KMS-11 (cell line): ENCODE measurements at regions not wholly inside any gene's neighbourhood (a gene's known extent, or its start where the extent isn't known, plus 50 kb on each side); places are given as distances from the start of the nearest gene placed in this dataset.
"Not testable (repeated sequence)": the region's sequence is repeated elsewhere in the genome, so short reads cannot be mapped to it uniquely, and the experiment has no call there.

Experiments
- H2AFZ ChIP-seq: fragments of 200-600 bp; sonication (generic); 2 replicates; pipeline ENCODE4 v1.6.1; 2016; ENCODE audit warnings: antibody characterized with exemption, mixed run types, low read depth
- H3K27ac ChIP-seq: fragments of 200-600 bp; sonication (generic); 2 replicates; pipeline ENCODE4 v1.6.1; 2016; ENCODE audit warnings: mild to moderate bottlenecking, mixed run types
- H3K27me3 ChIP-seq: fragments of 200-600 bp; sonication (generic); 2 replicates; pipeline ENCODE4 v1.6.1; 2017; ENCODE audit warnings: mild to moderate bottlenecking, low read depth, mixed run types, moderate library complexity; ENCODE audit not compliant: insufficient read depth
- H3K36me3 ChIP-seq: fragments of 200-600 bp; sonication (generic); 2 replicates; pipeline ENCODE4 v1.6.1; 2017; ENCODE audit warnings: mild to moderate bottlenecking, mixed run types; ENCODE audit not compliant: insufficient read depth
- H3K4me1 ChIP-seq: fragments of 200-600 bp; sonication (generic); 2 replicates; pipeline ENCODE4 v1.6.1; 2016; ENCODE audit warnings: mild to moderate bottlenecking, low read depth, mixed run types; ENCODE audit not compliant: poor library complexity, severe bottlenecking
- H3K4me2 ChIP-seq: fragments of 200-600 bp; sonication (generic); 2 replicates; pipeline ENCODE4 v1.7.0; 2016; ENCODE audit warnings: mild to moderate bottlenecking, mixed run types
- H3K4me3 ChIP-seq: fragments of 200-600 bp; sonication (generic); IDR thresholded peaks from 2 replicates; pipeline ENCODE4 v1.6.1; 2017; ENCODE audit warnings: low read depth, low read length, mixed read lengths; ENCODE audit not compliant: insufficient read depth
- H3K79me2 ChIP-seq: fragments of 200-600 bp; sonication (generic); 2 replicates; pipeline ENCODE4 v1.6.1; 2016; ENCODE audit warnings: low read depth, mixed run types; ENCODE audit not compliant: insufficient read depth
- H3K9ac ChIP-seq: fragments of 200-600 bp; sonication (generic); 2 replicates; pipeline ENCODE4 v1.6.1; 2016; ENCODE audit warnings: mild to moderate bottlenecking, mixed run types
- H4K20me1 ChIP-seq: fragments of 200-600 bp; sonication (generic); 2 replicates; pipeline ENCODE4 v1.6.1; 2016; ENCODE audit warnings: mild to moderate bottlenecking, mixed run types; ENCODE audit not compliant: insufficient read depth
- CTCF ChIP-seq: fragments of 200-600 bp; sonication (generic); conservative IDR thresholded peaks from 2 replicates; pipeline ENCODE4 v1.6.1; 2017; ENCODE audit warnings: low read depth, mild to moderate bottlenecking, antibody characterized with exemption, low read length, moderate library complexity, mixed read lengths

GRCh38 chr16:55993088-55993487, 117.9 kb upstream of the CES5A start:
- no peaks in the 10 kb centered on the region for H3K27me3 ChIP-seq
- no peak for TF ChIP-seq CTCF
- H4K20me1 ChIP-seq = no peaks in the 10 kb centered on the region
- no peak overlapping the region for H3K4me2 ChIP-seq
- no peaks in the 10 kb centered on the region for H3K79me2 ChIP-seq
- H3K27ac ChIP-seq = no peak overlapping the region
- no peak overlapping the region for H3K4me3 ChIP-seq
- no peak overlapping the region for H3K9ac ChIP-seq
- H3K36me3 ChIP-seq = no peaks in the 10 kb centered on the region
- H3K4me1 ChIP-seq = no peaks in the 10 kb centered on the region
- H2AFZ ChIP-seq = no peak overlapping the region

- Histone ChIP-seq H4K20me1 (no peaks in the 10 kb centered on the region), H3K27me3 (no peaks in the 10 kb centered on the region), H3K27ac (no peak overlapping the region), H2AFZ (no peak overlapping the region), H3K4me3 (no peak overlapping the region), H3K36me3 (no peaks in the 10 kb centered on the region), H3K9ac (no peak overlapping the region), H3K4me1 (no peaks in the 10 kb centered on the region), H3K4me2 (no peak overlapping the region), H3K79me2 (no peaks in the 10 kb centered on the region)
- TF ChIP-seq CTCF = no peak
Measured at GRCh38 chr16:55992551-55992950, 117.4 kb upstream of the CES5A start.

- Histone ChIP-seq H3K4me3 (no peak overlapping the region), H3K4me2 (no peak overlapping the region), H3K36me3 (no peaks in the 10 kb centered on the region), H3K27ac (no peak overlapping the region), H3K27me3 (no peaks in the 10 kb centered on the region), H3K9ac (no peak overlapping the region), H4K20me1 (no peaks in the 10 kb centered on the region), H3K4me1 (no peaks in the 10 kb centered on the region), H2AFZ (no peak overlapping the region), H3K79me2 (no peaks in the 10 kb centered on the region)
- TF ChIP-seq CTCF = no peak
Measured at GRCh38 chr16:55991843-55992242, 116.7 kb upstream of the CES5A start.

GRCh38 chr16:55989569-55989907, 114.4 kb upstream of the CES5A start:
- Histone ChIP-seq H3K4me2 (no peak overlapping the region), H3K4me3 (no peak overlapping the region), H3K27ac (no peak overlapping the region), H3K27me3 (no peaks in the 10 kb centered on the region), H3K4me1 (no peaks in the 10 kb centered on the region), H3K36me3 (no peaks in the 10 kb centered on the region), H3K79me2 (no peaks in the 10 kb centered on the region), H4K20me1 (no peaks in the 10 kb centered on the region), H2AFZ (no peak overlapping the region), H3K9ac (no peak overlapping the region)
- no peak for TF ChIP-seq CTCF

- H3K4me2 ChIP-seq, H3K36me3 ChIP-seq, H3K27me3 ChIP-seq, H3K4me1 ChIP-seq, H2AFZ ChIP-seq, H3K27ac ChIP-seq, H3K4me3 ChIP-seq, H3K9ac ChIP-seq, H3K79me2 ChIP-seq, H4K20me1 ChIP-seq: not testable (repeated sequence)
Measured at GRCh38 chr16:55988850-55989568, 113.8 kb upstream of the CES5A start.
